ENCODE measurements at regions not wholly inside any gene's neighbourhood (a gene's known extent, or its start where the extent isn't known, plus 50 kb on each side); places are given as distances from the start of the nearest gene placed in this dataset.

- TF ChIP-seq, protein P1, sequence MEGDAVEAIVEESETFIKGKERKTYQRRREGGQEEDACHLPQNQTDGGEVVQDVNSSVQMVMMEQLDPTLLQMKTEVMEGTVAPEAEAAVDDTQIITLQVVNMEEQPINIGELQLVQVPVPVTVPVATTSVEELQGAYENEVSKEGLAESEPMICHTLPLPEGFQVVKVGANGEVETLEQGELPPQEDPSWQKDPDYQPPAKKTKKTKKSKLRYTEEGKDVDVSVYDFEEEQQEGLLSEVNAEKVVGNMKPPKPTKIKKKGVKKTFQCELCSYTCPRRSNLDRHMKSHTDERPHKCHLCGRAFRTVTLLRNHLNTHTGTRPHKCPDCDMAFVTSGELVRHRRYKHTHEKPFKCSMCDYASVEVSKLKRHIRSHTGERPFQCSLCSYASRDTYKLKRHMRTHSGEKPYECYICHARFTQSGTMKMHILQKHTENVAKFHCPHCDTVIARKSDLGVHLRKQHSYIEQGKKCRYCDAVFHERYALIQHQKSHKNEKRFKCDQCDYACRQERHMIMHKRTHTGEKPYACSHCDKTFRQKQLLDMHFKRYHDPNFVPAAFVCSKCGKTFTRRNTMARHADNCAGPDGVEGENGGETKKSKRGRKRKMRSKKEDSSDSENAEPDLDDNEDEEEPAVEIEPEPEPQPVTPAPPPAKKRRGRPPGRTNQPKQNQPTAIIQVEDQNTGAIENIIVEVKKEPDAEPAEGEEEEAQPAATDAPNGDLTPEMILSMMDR (IDR thresholded peaks at IDR 0.05): no peak
- H3K4me1 ChIP-seq: no peaks in the 10 kb centered on the region
- no peak overlapping the region for H3K27ac ChIP-seq
- H3K4me3 ChIP-seq: no peak overlapping the region
- no peaks in the 10 kb centered on the region for H3K9me3 ChIP-seq
- H3K36me3 ChIP-seq: no peaks in the 10 kb centered on the region
- ATAC-seq (no peak), DNase-seq (no peak)
- H3K27me3 ChIP-seq: no peaks in the 10 kb centered on the region
- intact Hi-C loops (cut with DNase I): no loop called here
Observed at GRCh38 chr4:66840178-66840577, 705.1 kb downstream of the CENPC start.

DNA sequence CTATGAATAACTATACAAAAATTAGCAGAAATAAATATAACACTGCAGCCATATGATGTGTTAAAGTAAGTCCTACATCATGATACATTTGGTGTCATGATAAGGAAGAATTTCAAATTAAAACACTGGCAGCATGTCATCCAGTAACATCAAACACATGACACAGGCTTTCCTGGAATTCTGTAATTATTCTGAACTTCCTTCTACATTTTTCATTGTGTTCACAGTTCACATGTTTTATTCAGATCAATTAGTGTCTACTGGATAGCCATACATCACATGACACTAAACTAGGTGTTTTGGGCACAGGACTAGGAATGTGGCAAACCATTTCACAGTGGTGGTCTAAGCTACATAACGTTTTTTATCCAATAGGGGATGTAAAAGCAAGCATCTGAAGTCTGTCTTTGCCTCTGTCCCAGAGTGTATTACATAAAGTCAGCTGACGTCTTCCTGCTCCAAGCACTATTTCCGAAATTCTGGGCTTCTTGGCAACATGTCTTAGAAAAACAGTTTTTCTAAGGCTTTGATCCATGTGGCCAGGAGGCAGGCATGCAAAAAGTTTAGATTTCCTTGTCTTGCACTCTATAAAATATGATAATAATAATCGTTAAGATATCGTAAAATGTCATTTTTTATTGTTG lies 707.9 kb downstream of the CENPC start:
- Histone ChIP-seq H3K4me1 (no peaks in the 10 kb centered on the region), H3K27me3 (no peaks in the 10 kb centered on the region), H3K9me3 (no peaks in the 10 kb centered on the region), H3K36me3 (no peaks in the 10 kb centered on the region), H3K27ac (no peak overlapping the region), H3K4me3 (no peak overlapping the region)
- intact Hi-C loops (cut with DNase I): no loop called here
- TF ChIP-seq, protein P1 (IDR thresholded peaks at IDR 0.05): no peak
- DNase-seq (peak in 2 of 4 donors; percentile 18 to 32), ATAC-seq (no peak)

DNA sequence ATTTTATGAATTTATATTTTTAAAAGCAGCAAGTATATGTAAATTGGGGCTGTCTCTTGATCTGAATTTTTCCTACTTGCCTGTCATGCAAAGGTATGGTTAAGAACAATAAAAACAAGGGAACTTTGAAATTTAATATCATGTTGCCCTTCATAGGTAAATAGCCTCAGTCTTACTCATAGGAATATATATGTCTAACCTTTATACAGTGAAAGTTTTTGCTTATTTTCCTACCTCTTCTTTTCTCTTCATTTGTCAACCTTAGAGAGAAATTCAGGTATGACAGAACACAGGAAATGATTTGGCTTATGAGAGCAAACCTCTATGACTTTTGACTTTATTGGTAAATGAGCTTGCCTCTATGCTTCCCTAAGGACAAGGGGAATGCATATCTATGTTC lies 716.0 kb downstream of the CENPC start:
- Histone ChIP-seq H3K4me1 (no peaks in the 10 kb centered on the region), H3K27ac (no peak overlapping the region), H3K27me3 (no peaks in the 10 kb centered on the region), H3K9me3 (no peaks in the 10 kb centered on the region), H3K4me3 (no peak overlapping the region), H3K36me3 (no peaks in the 10 kb centered on the region)
- DNase-seq: no peak
- no peak for ATAC-seq
- intact Hi-C loops (cut with DNase I): no loop called here
- TF ChIP-seq, protein P1 (IDR thresholded peaks at IDR 0.05): no peak

GRCh38 chr4:66820681-66821080 lies 724.6 kb downstream of the CENPC start:
- Histone ChIP-seq H3K27me3 (no peaks in the 10 kb centered on the region), H3K9me3 (no peaks in the 10 kb centered on the region), H3K4me1 (no peaks in the 10 kb centered on the region), H3K4me3 (no peak overlapping the region), H3K36me3 (no peaks in the 10 kb centered on the region), H3K27ac (no peak overlapping the region)
- ATAC-seq (no peak), DNase-seq (no peak)
- intact Hi-C loops (cut with DNase I): no loop called here
- TF ChIP-seq, protein P1 (IDR thresholded peaks at IDR 0.05): no peak

DNA sequence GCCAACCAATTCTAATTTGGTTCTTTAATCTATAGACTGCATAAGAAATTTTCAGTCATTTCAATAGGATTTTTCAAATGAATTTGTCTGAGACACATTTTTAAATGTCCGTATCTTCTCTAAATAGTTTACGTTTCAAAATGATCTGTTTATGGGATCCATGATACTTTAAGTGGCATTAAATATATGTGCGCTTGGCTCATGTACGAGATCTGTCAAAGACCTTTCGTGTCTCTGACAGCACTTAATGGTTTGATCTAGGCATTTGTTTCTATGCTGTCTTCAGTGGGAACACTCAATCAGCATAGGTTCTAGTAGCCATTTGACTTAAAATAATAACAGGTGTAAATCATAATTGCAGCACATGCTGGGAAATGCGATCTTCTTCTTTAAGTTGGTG lies 731.0 kb downstream of the CENPC start:
- Histone ChIP-seq H3K36me3 (no peaks in the 10 kb centered on the region), H3K9me3 (no peaks in the 10 kb centered on the region), H3K4me3 (no peak overlapping the region), H3K27ac (no peak overlapping the region), H3K4me1 (no peaks in the 10 kb centered on the region), H3K27me3 (no peaks in the 10 kb centered on the region)
- DNase-seq (no peak), ATAC-seq (no peak)
- intact Hi-C loops (cut with DNase I): no loop called here
- TF ChIP-seq, protein P1 (IDR thresholded peaks at IDR 0.05): no peak
